H9 (cell line): ENCODE measurements at regions not wholly inside any gene's neighbourhood (a gene's known extent, or its start where the extent isn't known, plus 50 kb on each side); places are given as distances from the start of the nearest gene placed in this dataset.

ENCODE experiments used
- DNase-seq: peaks from one replicate; pipeline ENCODE4 v3.0.0-alpha.2; 2017
- H2AFZ ChIP-seq: one replicate; pipeline ENCODE4 v1.6.1; 2013; ENCODE audit warnings: mild to moderate bottlenecking, low read length, control low read depth, moderate library complexity
- H2AK5ac ChIP-seq: 2 replicates; pipeline ENCODE4 v1.6.1; 2013; ENCODE audit warnings: low read length, control low read depth, mixed read lengths; ENCODE audit not compliant: insufficient read length
- H2BK120ac ChIP-seq: one replicate; pipeline ENCODE4 v1.6.1; 2013; ENCODE audit warnings: low read depth, mild to moderate bottlenecking, low read length, control low read depth, inconsistent platforms; ENCODE audit not compliant: poor library complexity, severe bottlenecking
- H2BK12ac ChIP-seq: 2 replicates; pipeline ENCODE4 v1.6.1; 2013; ENCODE audit warnings: low read length, control low read depth, mixed read lengths, low read depth; ENCODE audit not compliant: insufficient read length
- H2BK15ac ChIP-seq: 2 replicates; pipeline ENCODE4 v1.6.1; 2013; ENCODE audit warnings: low read depth, low read length, control low read depth
- H2BK20ac ChIP-seq: one replicate; pipeline ENCODE4 v1.6.1; 2013; ENCODE audit warnings: low read depth, mild to moderate bottlenecking, low read length, control low read depth, inconsistent platforms; ENCODE audit not compliant: poor library complexity, severe bottlenecking
- H2BK5ac ChIP-seq: 2 replicates; pipeline ENCODE4 v1.6.1; 2013; ENCODE audit warnings: low read length, control low read depth, mixed read lengths; ENCODE audit not compliant: insufficient read length
- H3K14ac ChIP-seq: 2 replicates; pipeline ENCODE4 v1.6.1; 2013; ENCODE audit warnings: low read length, control low read depth; ENCODE audit not compliant: insufficient read depth
- H3K18ac ChIP-seq: 2 replicates; pipeline ENCODE4 v1.6.1; 2013; ENCODE audit warnings: low read depth, mild to moderate bottlenecking, mixed read lengths, low read length, control low read depth; ENCODE audit not compliant: insufficient read length
- H3K23ac ChIP-seq: 2 replicates; pipeline ENCODE4 v1.6.1; 2013; ENCODE audit warnings: low read length, control low read depth, mixed read lengths, low read depth; ENCODE audit not compliant: insufficient read length
- H3K23me2 ChIP-seq: 2 replicates; pipeline ENCODE4 v1.6.1; 2013; ENCODE audit warnings: low read depth, mild to moderate bottlenecking, mixed read lengths, low read length, control low read depth; ENCODE audit not compliant: insufficient read length, poor library complexity, severe bottlenecking
- H3K27ac ChIP-seq: 2 replicates; pipeline ENCODE4 v1.5.1; 2013; ENCODE audit warnings: low read length, control low read depth, mixed read lengths, low read depth; ENCODE audit not compliant: insufficient read length
- H3K27me3 ChIP-seq: 2 replicates; pipeline ENCODE4 v1.6.1; 2013; ENCODE audit warnings: low read length, control low read depth, inconsistent platforms; ENCODE audit not compliant: insufficient read depth
- H3K4ac ChIP-seq: 2 replicates; pipeline ENCODE4 v1.6.1; 2013; ENCODE audit warnings: low read depth, mild to moderate bottlenecking, control low read depth, inconsistent platforms, low read length, moderate library complexity
- H3K4me1 ChIP-seq: 2 replicates; pipeline ENCODE4 v1.6.1; 2013; ENCODE audit warnings: low read length, control low read depth, inconsistent platforms; ENCODE audit not compliant: insufficient read depth
- H3K4me2 ChIP-seq: 2 replicates; pipeline ENCODE4 v1.6.1; 2013; ENCODE audit warnings: low read length, control low read depth, mixed read lengths; ENCODE audit not compliant: insufficient read length, insufficient read depth
- H3K56ac ChIP-seq: 2 replicates; pipeline ENCODE4 v1.6.1; 2013; ENCODE audit warnings: low read depth, mild to moderate bottlenecking, mixed read lengths, low read length, control low read depth; ENCODE audit not compliant: insufficient read length
- H3K79me1 ChIP-seq: 2 replicates; pipeline ENCODE4 v1.6.1; 2013; ENCODE audit warnings: low read depth, mild to moderate bottlenecking, moderate library complexity, low read length, control low read depth, inconsistent platforms; ENCODE audit not compliant: insufficient read depth, poor library complexity, severe bottlenecking
- H3K79me2 ChIP-seq: 2 replicates; pipeline ENCODE4 v1.6.1; 2013; ENCODE audit warnings: low read length, control low read depth, inconsistent platforms; ENCODE audit not compliant: insufficient read depth
- H3K9ac ChIP-seq: 2 replicates; pipeline ENCODE4 v1.6.1; 2013; ENCODE audit warnings: low read length, control low read depth, mixed read lengths; ENCODE audit not compliant: insufficient read length; ENCODE audit errors: extremely low read depth
- H3K9me3 ChIP-seq: one replicate; pipeline ENCODE4 v1.6.1; 2013; ENCODE audit warnings: low read depth, low read length, inconsistent platforms; ENCODE audit not compliant: control insufficient read depth
- H3T11ph ChIP-seq: one replicate; pipeline ENCODE4 v1.6.1; 2013; ENCODE audit warnings: mild to moderate bottlenecking, low read length, control low read depth, inconsistent platforms
- H4K20me1 ChIP-seq: one replicate; pipeline ENCODE4 v1.6.1; 2013; ENCODE audit not compliant: control insufficient read depth, insufficient read length, insufficient read depth
- H4K5ac ChIP-seq: 2 replicates; pipeline ENCODE4 v1.6.1; 2013; ENCODE audit warnings: low read depth, mild to moderate bottlenecking, mixed read lengths, low read length, control low read depth; ENCODE audit not compliant: insufficient read length
- H4K8ac ChIP-seq: replicated peaks from 2 replicates; pipeline ENCODE4 v1.6.1; 2013; ENCODE audit warnings: low read length, control low read depth, mixed read lengths, low read depth; ENCODE audit not compliant: insufficient read length
- H4K91ac ChIP-seq: 2 replicates; pipeline ENCODE4 v1.6.1; 2013; ENCODE audit warnings: low read depth, mild to moderate bottlenecking, moderate library complexity, mixed read lengths, low read length, control low read depth; ENCODE audit not compliant: insufficient read length
- H3K27ac Mint-ChIP-seq, 3 experiments: 2 replicates in 2 of 3; 3 replicates in 1 of 3; pipeline ENCODE4 v1.8.0; 2020 to 2021; ENCODE audit warnings: mixed read lengths in 3 of 3, mild to moderate bottlenecking in 1 of 3, moderate library complexity in 1 of 3
- H3K27me3 Mint-ChIP-seq: 2 replicates; pipeline ENCODE4 v1.8.0; 2021; ENCODE audit warnings: low read depth, mild to moderate bottlenecking, moderate library complexity, mixed read lengths
- H3K36me3 Mint-ChIP-seq, 3 experiments: 2 replicates in 2 of 3; 3 replicates in 1 of 3; pipeline ENCODE4 v1.8.0; 2020 to 2021; ENCODE audit warnings: low read depth in 3 of 3, mixed read lengths in 3 of 3; ENCODE audit not compliant: insufficient read depth in 1 of 3
- H3K4me1 Mint-ChIP-seq, 2 experiments: 2 replicates each; pipeline ENCODE4 v1.8.0; 2020; ENCODE audit warnings: mixed read lengths in 2 of 2
- H3K4me3 Mint-ChIP-seq, 2 experiments: 2 replicates in 1 of 2; 3 replicates in 1 of 2; pipeline ENCODE4 v1.8.0; 2020 to 2021; ENCODE audit warnings: mild to moderate bottlenecking in 2 of 2, mixed read lengths in 2 of 2, moderate library complexity in 1 of 2
- H3K9me3 Mint-ChIP-seq, 2 experiments: 2 replicates in 1 of 2; 3 replicates in 1 of 2; pipeline ENCODE4 v1.8.0; 2020; ENCODE audit warnings: mild to moderate bottlenecking in 2 of 2, mixed read lengths in 2 of 2, moderate library complexity in 1 of 2
- CTCF ChIP-seq: fragments of 200-600 bp; sonication (generic); conservative IDR thresholded peaks from 3 replicates; pipeline ENCODE4 v1.8.0; 2021; ENCODE audit warnings: antibody characterized with exemption, mild to moderate bottlenecking
- WGBS: extraction: QIAGEN DNeasy Blood & Tissue Kit; methylation state at CpG from one replicate; pipeline ENCODE4 v1.1.7; 2013; ENCODE audit warnings: missing lambda C conversion rate, low lambda C conversion rate, mixed read lengths; ENCODE audit not compliant: insufficient read length; ENCODE audit errors: extremely low coverage; 5-methylcytosine and 5-hydroxymethylcytosine counted together

GRCh38 chr14:65926935-65927700, 514.6 kb downstream of the FUT8 start:
- Histone ChIP-seq H2BK120ac (no peak overlapping the region), H3K23ac (no peak overlapping the region), H3K4me2 (no peak overlapping the region), H3K27me3 (no peaks in the 10 kb centered on the region), H3K4me1 (peaks cover 12% of the 10 kb centered on the region), H2AFZ (no peak overlapping the region), H3K27ac (no peak overlapping the region), H2BK20ac (no peak overlapping the region), H4K8ac (no peak overlapping the region), H4K5ac (peak overlapping the region; percentile 39), H3K56ac (no peak overlapping the region), H2BK5ac (no peak overlapping the region), H3T11ph (no peak overlapping the region), H3K23me2 (no peaks in the 10 kb centered on the region), H3K14ac (peak overlapping the region; percentile 22; the same call in 1 of the 2 replicates), H2AK5ac (no peak overlapping the region), H3K9me3 (no peaks in the 10 kb centered on the region), H3K79me2 (no peaks in the 10 kb centered on the region), H4K20me1 (no peaks in the 10 kb centered on the region), H2BK12ac (no peak overlapping the region), H3K18ac (peak overlapping the region; percentile 81), H3K9ac (no peak overlapping the region), H3K79me1 (no peaks in the 10 kb centered on the region), H4K91ac (no peak overlapping the region), H2BK15ac (no peak overlapping the region; the same call in 1 of the 2 replicates), H3K4ac (0 out of 2 replicates have a peak overlapping the region, but pooled peaks have one; percentile 18)
- Mint-ChIP-seq H3K36me3 (peaks cover 3 to 4% (median 4%) of the 10 kb centered on the region in 3 experiments; a peak in 4 of 7 replicates), H3K27me3 (no peaks in the 10 kb centered on the region), H3K4me1 (peaks cover 29 to 46% of the 10 kb centered on the region in 2 experiments), H3K9me3 (no peaks in the 10 kb centered on the region; a peak in 1 of 5 replicates), H3K27ac (peak overlapping the region; percentile 12 to 90 (median 39); a peak in 5 of 7 replicates), H3K4me3 (peak overlapping the region in 1 of 2 experiments; percentile 19; a peak in 2 of 5 replicates)
- TF ChIP-seq CTCF: no peak
- WGBS: no CpG with 5 or more reads among the region's 7 CpGs
- no peak for DNase-seq
